Suprapubic skin (tissue), 4 donors: ENCODE measurements at regions not wholly inside any gene's neighbourhood (a gene's known extent, or its start where the extent isn't known, plus 50 kb on each side); places are given as distances from the start of the nearest gene placed in this dataset.

Experiments used
- DNase-seq, 2 donors: peaks; one replicate each; pipeline ENCODE4 v3.0.0-alpha.2; 2019; ENCODE audit warnings: low spot score in 2 of 2
- H3K27ac ChIP-seq: fragments of 200-600 bp; sonication (generic); one replicate; pipeline ENCODE4 v1.5.1; 2019
- H3K27me3 ChIP-seq: fragments of 200-600 bp; sonication (generic); one replicate; pipeline ENCODE4 v1.5.1; 2019
- H3K36me3 ChIP-seq: fragments of 200-600 bp; sonication (generic); one replicate; pipeline ENCODE4 v1.5.1; 2019
- H3K4me1 ChIP-seq: fragments of 200-600 bp; sonication (generic); one replicate; pipeline ENCODE4 v1.5.1; 2019
- H3K4me3 ChIP-seq: fragments of 200-600 bp; sonication (generic); one replicate; pipeline ENCODE4 v1.5.1; 2019; ENCODE audit warnings: mild to moderate bottlenecking
- H3K9me3 ChIP-seq: fragments of 200-600 bp; sonication (generic); one replicate; pipeline ENCODE4 v1.5.1; 2019
- EP300 ChIP-seq: sonication (generic); formaldehyde crosslinking; IDR thresholded peaks from one replicate; pipeline ENCODE4 v1.6.1; 2017; ENCODE audit warnings: antibody characterized with exemption
- POLR2A ChIP-seq, 2 donors: fragments of 450-650 bp; IDR thresholded peaks; one replicate each; pipeline ENCODE4 v1.6.1; 2017; ENCODE audit warnings: antibody characterized with exemption in 2 of 2, mild to moderate bottlenecking in 2 of 2, moderate library complexity in 2 of 2
- POLR2AphosphoS5 ChIP-seq, 3 donors: sonication (generic); formaldehyde crosslinking; IDR thresholded peaks; one replicate each; pipeline ENCODE4 v1.6.1; 2017; ENCODE audit warnings: antibody characterized with exemption in 3 of 3
- WGBS: methylation state at CpG from one replicate; pipeline ENCODE4 v1.1.5; 2018; 5-methylcytosine and 5-hydroxymethylcytosine counted together
- TF ChIP-seq, protein P1 (sequence below), 2 donors: fragments of 200-600 bp in 1 of 2; fragments of 450-650 bp in 1 of 2; sonication (generic) in 1 of 2; IDR thresholded peaks; one replicate each; pipeline ENCODE4 v1.5.1; 2016 to 2019; ENCODE audit warnings: antibody characterized with exemption in 2 of 2, mild to moderate bottlenecking in 1 of 2, moderate library complexity in 1 of 2

DNA sequence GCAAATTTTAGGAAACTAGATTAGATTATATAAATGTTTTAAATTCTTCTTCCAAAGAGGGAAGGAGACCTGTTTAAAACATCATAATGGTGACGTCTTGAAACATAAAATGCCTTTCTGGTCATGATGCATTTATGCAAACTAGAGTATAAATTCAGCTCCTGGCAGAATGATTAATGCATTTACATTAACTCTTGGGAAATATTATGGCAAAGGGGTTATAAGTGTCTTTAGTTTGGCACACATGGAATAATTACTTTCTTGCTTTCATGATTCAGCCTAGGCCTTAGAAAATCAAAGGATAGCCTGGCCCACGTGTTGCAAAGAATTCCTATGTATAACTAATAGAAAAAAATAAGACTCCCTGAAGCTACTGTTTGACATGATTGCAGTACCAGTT, 639.2 kb downstream of the RFPL4B start:
- DNase-seq = no peak
- Histone ChIP-seq H3K9me3 (no peaks in the 10 kb centered on the region), H3K27ac (no peak overlapping the region), H3K4me1 (no peaks in the 10 kb centered on the region), H3K4me3 (no peak overlapping the region), H3K27me3 (no peaks in the 10 kb centered on the region), H3K36me3 (no peaks in the 10 kb centered on the region)
- WGBS = 74% methylated on average over 2 of the region's 2 CpGs
- TF ChIP-seq POLR2A (IDR thresholded peaks at IDR 0.05) = no peak
- TF ChIP-seq, protein P1, sequence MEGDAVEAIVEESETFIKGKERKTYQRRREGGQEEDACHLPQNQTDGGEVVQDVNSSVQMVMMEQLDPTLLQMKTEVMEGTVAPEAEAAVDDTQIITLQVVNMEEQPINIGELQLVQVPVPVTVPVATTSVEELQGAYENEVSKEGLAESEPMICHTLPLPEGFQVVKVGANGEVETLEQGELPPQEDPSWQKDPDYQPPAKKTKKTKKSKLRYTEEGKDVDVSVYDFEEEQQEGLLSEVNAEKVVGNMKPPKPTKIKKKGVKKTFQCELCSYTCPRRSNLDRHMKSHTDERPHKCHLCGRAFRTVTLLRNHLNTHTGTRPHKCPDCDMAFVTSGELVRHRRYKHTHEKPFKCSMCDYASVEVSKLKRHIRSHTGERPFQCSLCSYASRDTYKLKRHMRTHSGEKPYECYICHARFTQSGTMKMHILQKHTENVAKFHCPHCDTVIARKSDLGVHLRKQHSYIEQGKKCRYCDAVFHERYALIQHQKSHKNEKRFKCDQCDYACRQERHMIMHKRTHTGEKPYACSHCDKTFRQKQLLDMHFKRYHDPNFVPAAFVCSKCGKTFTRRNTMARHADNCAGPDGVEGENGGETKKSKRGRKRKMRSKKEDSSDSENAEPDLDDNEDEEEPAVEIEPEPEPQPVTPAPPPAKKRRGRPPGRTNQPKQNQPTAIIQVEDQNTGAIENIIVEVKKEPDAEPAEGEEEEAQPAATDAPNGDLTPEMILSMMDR (IDR thresholded peaks at IDR 0.05) = no peak
- no peak for TF ChIP-seq POLR2AphosphoS5 (IDR thresholded peaks at IDR 0.05)
- no peak for TF ChIP-seq EP300

DNA sequence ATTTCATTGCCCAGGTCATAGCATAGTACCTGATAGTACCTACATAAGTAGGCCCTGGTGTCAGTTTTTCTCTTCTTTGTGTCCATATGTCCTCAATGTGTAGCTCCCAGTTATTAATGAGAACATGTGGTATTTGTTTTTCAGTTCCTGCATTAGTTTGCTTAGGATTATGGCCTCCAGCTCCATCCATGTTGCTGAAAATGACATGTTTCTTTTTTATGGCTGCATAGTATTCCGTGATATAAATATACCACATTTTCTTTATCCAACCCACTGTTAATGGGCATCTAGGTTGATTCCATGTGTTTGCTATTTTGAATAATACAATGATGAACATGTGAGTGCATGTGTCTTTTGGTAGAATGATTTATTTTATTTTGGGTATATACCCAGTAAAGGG, 641.6 kb downstream of the RFPL4B start:
- no peak for DNase-seq
- no peaks in the 10 kb centered on the region for H3K27me3 ChIP-seq
- H3K4me1 ChIP-seq = no peaks in the 10 kb centered on the region
- no peak overlapping the region for H3K27ac ChIP-seq
- 100% methylated on average over 1 of the region's 1 CpG for WGBS
- TF ChIP-seq EP300 = no peak
- no peak for TF ChIP-seq POLR2AphosphoS5 (IDR thresholded peaks at IDR 0.05)
- TF ChIP-seq, protein P1 (IDR thresholded peaks at IDR 0.05) = no peak
- no peaks in the 10 kb centered on the region for H3K9me3 ChIP-seq
- H3K4me3 ChIP-seq = no peak overlapping the region
- H3K36me3 ChIP-seq = no peaks in the 10 kb centered on the region

DNA sequence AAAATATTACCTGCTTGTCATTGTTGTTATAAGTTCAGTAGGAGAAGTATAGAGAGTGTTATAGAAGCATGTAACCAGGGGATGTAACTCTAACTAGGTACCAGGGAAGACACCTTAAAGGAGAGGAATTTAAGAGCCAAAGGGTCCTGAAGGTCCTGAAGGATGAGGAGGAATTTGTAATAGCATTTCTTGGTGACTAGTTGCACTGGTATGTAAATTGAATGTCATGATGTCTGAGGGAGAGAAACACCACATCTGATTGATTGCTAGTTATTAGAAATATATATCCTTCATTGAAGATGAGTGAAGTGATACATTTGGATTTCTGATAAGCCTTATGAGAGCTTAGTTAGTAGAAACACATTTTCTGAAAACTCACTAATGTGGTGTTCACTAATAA, 643.8 kb downstream of the RFPL4B start:
- Histone ChIP-seq H3K27ac (no peak overlapping the region), H3K4me3 (no peak overlapping the region), H3K36me3 (no peaks in the 10 kb centered on the region), H3K9me3 (no peaks in the 10 kb centered on the region), H3K4me1 (no peaks in the 10 kb centered on the region), H3K27me3 (no peaks in the 10 kb centered on the region)
- no peak for TF ChIP-seq EP300
- DNase-seq = no peak

DNA sequence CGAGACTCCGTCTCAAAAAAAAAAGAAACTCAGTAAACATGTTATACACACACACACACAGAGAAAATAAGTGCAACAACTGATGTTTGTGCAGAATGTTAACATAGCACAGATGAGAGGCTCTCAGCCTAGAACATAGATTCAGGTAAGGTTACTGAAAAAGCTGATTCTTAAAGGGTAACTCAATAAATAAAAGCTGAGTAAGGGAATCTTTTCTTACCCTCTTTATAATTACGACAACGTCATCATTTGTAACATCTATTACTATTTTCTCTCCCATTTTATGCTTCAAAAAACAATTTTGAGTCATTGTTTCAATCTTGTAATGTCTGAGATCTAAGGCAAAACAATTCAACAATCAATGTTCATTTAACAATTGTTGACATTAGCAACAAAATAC, 644.8 kb downstream of the RFPL4B start:
- no peaks in the 10 kb centered on the region for H3K36me3 ChIP-seq
- DNase-seq = no peak
- H3K9me3 ChIP-seq = no peaks in the 10 kb centered on the region
- H3K4me1 ChIP-seq = no peaks in the 10 kb centered on the region
- H3K4me3 ChIP-seq = no peak overlapping the region
- TF ChIP-seq, protein P1 (IDR thresholded peaks at IDR 0.05) = no peak
- no peak for TF ChIP-seq EP300
- no peak for TF ChIP-seq POLR2AphosphoS5 (IDR thresholded peaks at IDR 0.05)
- TF ChIP-seq POLR2A (IDR thresholded peaks at IDR 0.05) = no peak
- H3K27ac ChIP-seq = no peak overlapping the region
- H3K27me3 ChIP-seq = no peaks in the 10 kb centered on the region
- WGBS = 95% methylated on average over 4 of the region's 4 CpGs

DNA sequence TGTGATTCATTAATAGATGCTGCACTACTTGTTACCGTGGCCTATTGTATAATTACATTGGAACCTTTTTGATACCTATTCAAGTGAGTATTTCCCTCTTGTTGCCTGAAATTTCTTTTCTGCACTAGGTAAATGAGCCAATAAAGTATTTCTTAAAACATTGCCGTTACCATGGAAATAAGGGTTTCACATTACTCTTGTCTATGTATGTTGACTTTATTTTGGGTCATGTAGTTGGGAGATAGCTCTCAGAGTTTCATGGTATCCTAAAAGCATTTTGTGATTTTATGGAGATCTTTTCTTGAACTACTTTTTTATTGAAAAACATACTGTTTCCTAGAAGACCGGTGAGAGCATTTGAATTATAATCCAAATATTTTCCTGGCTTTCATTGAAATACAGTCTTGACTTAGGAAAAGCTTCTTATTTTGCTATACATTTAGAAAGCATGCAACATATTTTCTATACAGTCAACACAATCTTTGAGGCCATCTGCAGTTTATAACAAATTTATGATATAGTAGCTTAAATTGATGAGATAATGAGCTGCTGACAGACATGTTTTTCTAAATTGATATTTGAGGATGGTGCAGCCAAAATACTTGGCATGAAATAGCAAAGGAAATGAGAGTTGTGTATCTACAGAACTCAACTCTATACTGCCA, 650.4 kb downstream of the RFPL4B start:
- Histone ChIP-seq H3K4me1 (no peaks in the 10 kb centered on the region), H3K27me3 (no peaks in the 10 kb centered on the region), H3K4me3 (no peak overlapping the region), H3K9me3 (no peaks in the 10 kb centered on the region), H3K27ac (no peak overlapping the region), H3K36me3 (no peaks in the 10 kb centered on the region)
- WGBS = 84% methylated on average over 3 of the region's 3 CpGs
- no peak for DNase-seq
- no peak for TF ChIP-seq POLR2A (IDR thresholded peaks at IDR 0.05)
- TF ChIP-seq, protein P1 (IDR thresholded peaks at IDR 0.05) = no peak
- TF ChIP-seq EP300 = no peak
- TF ChIP-seq POLR2AphosphoS5 (IDR thresholded peaks at IDR 0.05) = no peak

DNA sequence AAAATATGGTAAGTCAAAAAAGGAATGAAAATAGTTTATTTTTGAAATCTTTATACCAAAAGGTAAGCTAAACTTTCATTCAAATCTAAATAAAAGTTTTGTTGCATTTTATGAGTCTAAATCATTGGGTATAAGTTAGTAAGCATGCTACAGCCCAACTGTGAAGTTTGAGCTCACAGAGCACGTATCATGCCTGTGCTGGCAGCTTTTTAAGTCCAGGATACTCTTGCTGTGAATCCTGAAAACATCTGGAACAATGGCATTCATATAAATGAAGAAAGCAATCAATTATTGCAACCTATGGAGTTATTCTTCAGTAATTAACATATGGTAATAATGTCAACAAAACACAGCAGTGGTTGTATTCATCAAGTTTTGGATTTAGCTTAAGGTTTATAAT, 656.9 kb downstream of the RFPL4B start:
- H3K36me3 ChIP-seq = no peaks in the 10 kb centered on the region
- no peak overlapping the region for H3K4me3 ChIP-seq
- no peak for DNase-seq
- no peaks in the 10 kb centered on the region for H3K4me1 ChIP-seq
- no peaks in the 10 kb centered on the region for H3K9me3 ChIP-seq
- TF ChIP-seq, protein P1 (IDR thresholded peaks at IDR 0.05) = no peak
- TF ChIP-seq POLR2AphosphoS5 (IDR thresholded peaks at IDR 0.05) (no peak), POLR2A (IDR thresholded peaks at IDR 0.05) (no peak), EP300 (no peak)
- H3K27me3 ChIP-seq = no peaks in the 10 kb centered on the region
- H3K27ac ChIP-seq = no peak overlapping the region
- WGBS = 80% methylated on average over 1 of the region's 1 CpG
